ENCODE measurements at regions not wholly inside any gene's neighbourhood (a gene's known extent, or its start where the extent isn't known, plus 50 kb on each side); places are given as distances from the start of the nearest gene placed in this dataset.

DNA sequence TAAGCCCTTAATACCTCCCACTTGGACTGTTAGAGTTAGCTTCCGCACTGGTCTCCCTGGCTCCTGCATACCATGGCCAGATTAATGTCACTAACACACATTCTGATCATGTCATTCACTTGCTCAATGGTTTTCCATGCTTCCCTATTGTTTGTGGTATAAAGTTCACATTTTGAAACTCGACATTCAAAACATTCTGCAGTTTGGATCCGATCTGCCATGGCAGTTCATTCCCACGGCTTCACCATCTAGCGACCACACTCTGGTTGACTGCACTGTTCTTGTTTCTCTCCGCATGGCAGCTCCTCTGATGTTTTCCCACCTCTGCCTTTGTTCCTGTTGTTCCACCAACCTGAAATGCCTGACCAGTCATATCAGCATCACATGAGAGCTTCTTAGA, 87.4 kb upstream of the WAC start (continued):
- TF ChIP-seq KAT7 (CRISPR knock-in tag; IDR thresholded peaks at IDR 0.05; ENCODE audit: borderline replicate concordance) (no peak), RFX5 (IDR thresholded peaks at IDR 0.05; ENCODE audit: low read depth, low read length) (no peak), PCBP1 (IDR thresholded peaks at IDR 0.05; ENCODE audit: borderline replicate concordance, low read depth, low read length) (no peak), NFIC (IDR thresholded peaks at IDR 0.05; ENCODE audit: low read length) (no peak), SOX13 (IDR thresholded peaks at IDR 0.05) (peak; percentile 24; the same call in 1 of the 2 replicates), SOX13 (CRISPR knock-in tag; conservative IDR thresholded peaks at IDR 0.05 in 1 of 2, IDR thresholded peaks at IDR 0.05 in 1 of 2) (peak in 1 of 2 experiments; percentile 81; a peak in 2 of 4 replicates), NCOA2 (CRISPR knock-in tag; IDR thresholded peaks at IDR 0.05) (0 out of 2 replicates have a peak, but pooled peaks have one; percentile 37), EP300 (IDR thresholded peaks at IDR 0.05; ENCODE audit: low read depth in 2 of 2, low read length in 2 of 2) (peak; percentile 35 to 49; a peak in 1 of 4 replicates), EP300 (CRISPR knock-in tag; IDR thresholded peaks at IDR 0.05; ENCODE audit: borderline replicate concordance) (no peak), KDM5B (CRISPR knock-in tag; IDR thresholded peaks at IDR 0.05; ENCODE audit: borderline replicate concordance) (no peak), FOXK1 (CRISPR knock-in tag; IDR thresholded peaks at IDR 0.05; ENCODE audit: borderline replicate concordance, low read depth) (no peak), TEAD3 (CRISPR knock-in tag; optimal IDR thresholded peaks at IDR 0.05; ENCODE audit: borderline replicate concordance) (peak; percentile 90), ZFY (CRISPR knock-in tag; IDR thresholded peaks at IDR 0.05) (no peak), HDAC2 (CRISPR knock-in tag; IDR thresholded peaks at IDR 0.05) (peak; percentile 53; the same call in 1 of the 2 replicates), CEBPB (IDR thresholded peaks at IDR 0.05; ENCODE audit: borderline replicate concordance, low read depth, low read length) (peak; percentile 84), ZNF598 (CRISPR knock-in tag; IDR thresholded peaks at IDR 0.05; ENCODE audit: borderline replicate concordance) (no peak), FOSL2 (CRISPR knock-in tag; IDR thresholded peaks at IDR 0.05) (peak; percentile 38), SAP130 (CRISPR knock-in tag; IDR thresholded peaks at IDR 0.05; ENCODE audit: low read depth) (peak; percentile 46; the same call in 1 of the 2 replicates), CEBPG (CRISPR knock-in tag; IDR thresholded peaks at IDR 0.05) (peak; percentile 58), ZNF713 (CRISPR knock-in tag; IDR thresholded peaks at IDR 0.05) (no peak), HDAC1 (CRISPR knock-in tag; IDR thresholded peaks at IDR 0.05) (no peak), POGZ (CRISPR knock-in tag; IDR thresholded peaks at IDR 0.05) (0 out of 2 replicates have a peak, but pooled peaks have one; percentile 36), CENPX (CRISPR knock-in tag; IDR thresholded peaks at IDR 0.05) (no peak)
- TF ChIP-seq, protein P1, sequence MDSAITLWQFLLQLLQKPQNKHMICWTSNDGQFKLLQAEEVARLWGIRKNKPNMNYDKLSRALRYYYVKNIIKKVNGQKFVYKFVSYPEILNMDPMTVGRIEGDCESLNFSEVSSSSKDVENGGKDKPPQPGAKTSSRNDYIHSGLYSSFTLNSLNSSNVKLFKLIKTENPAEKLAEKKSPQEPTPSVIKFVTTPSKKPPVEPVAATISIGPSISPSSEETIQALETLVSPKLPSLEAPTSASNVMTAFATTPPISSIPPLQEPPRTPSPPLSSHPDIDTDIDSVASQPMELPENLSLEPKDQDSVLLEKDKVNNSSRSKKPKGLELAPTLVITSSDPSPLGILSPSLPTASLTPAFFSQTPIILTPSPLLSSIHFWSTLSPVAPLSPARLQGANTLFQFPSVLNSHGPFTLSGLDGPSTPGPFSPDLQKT (CRISPR knock-in tag; IDR thresholded peaks at IDR 0.05; ENCODE audit: borderline replicate concordance), result no peak
- TF ChIP-seq, protein P2, sequence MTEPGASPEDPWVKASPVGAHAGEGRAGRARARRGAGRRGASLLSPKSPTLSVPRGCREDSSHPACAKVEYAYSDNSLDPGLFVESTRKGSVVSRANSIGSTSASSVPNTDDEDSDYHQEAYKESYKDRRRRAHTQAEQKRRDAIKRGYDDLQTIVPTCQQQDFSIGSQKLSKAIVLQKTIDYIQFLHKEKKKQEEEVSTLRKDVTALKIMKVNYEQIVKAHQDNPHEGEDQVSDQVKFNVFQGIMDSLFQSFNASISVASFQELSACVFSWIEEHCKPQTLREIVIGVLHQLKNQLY (CRISPR knock-in tag; IDR thresholded peaks at IDR 0.05), result no peak
- TF ChIP-seq, protein P3, sequence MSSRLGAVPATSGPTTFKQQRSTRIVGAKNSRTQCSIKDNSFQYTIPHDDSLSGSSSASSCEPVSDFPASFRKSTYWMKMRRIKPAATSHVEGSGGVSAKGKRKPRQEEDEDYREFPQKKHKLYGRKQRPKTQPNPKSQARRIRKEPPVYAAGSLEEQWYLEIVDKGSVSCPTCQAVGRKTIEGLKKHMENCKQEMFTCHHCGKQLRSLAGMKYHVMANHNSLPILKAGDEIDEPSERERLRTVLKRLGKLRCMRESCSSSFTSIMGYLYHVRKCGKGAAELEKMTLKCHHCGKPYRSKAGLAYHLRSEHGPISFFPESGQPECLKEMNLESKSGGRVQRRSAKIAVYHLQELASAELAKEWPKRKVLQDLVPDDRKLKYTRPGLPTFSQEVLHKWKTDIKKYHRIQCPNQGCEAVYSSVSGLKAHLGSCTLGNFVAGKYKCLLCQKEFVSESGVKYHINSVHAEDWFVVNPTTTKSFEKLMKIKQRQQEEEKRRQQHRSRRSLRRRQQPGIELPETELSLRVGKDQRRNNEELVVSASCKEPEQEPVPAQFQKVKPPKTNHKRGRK (CRISPR knock-in tag; IDR thresholded peaks at IDR 0.05), result 0 out of 2 replicates have a peak, but pooled peaks have one; percentile 36
- TF ChIP-seq, protein P4, sequence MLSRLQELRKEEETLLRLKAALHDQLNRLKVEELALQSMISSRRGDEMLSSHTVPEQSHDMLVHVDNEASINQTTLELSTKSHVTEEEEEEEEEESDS (CRISPR knock-in tag; IDR thresholded peaks at IDR 0.05; ENCODE audit: borderline replicate concordance), result no peak
- TF ChIP-seq, protein P5, sequence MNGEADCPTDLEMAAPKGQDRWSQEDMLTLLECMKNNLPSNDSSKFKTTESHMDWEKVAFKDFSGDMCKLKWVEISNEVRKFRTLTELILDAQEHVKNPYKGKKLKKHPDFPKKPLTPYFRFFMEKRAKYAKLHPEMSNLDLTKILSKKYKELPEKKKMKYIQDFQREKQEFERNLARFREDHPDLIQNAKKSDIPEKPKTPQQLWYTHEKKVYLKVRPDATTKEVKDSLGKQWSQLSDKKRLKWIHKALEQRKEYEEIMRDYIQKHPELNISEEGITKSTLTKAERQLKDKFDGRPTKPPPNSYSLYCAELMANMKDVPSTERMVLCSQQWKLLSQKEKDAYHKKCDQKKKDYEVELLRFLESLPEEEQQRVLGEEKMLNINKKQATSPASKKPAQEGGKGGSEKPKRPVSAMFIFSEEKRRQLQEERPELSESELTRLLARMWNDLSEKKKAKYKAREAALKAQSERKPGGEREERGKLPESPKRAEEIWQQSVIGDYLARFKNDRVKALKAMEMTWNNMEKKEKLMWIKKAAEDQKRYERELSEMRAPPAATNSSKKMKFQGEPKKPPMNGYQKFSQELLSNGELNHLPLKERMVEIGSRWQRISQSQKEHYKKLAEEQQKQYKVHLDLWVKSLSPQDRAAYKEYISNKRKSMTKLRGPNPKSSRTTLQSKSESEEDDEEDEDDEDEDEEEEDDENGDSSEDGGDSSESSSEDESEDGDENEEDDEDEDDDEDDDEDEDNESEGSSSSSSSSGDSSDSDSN (CRISPR knock-in tag; IDR thresholded peaks at IDR 0.05), result peak; percentile 46; the same call in 1 of the 2 replicates

All from HepG2 (cell line).